IMR-90 (cell line): ENCODE measurements at regions not wholly inside any gene's neighbourhood (a gene's known extent, or its start where the extent isn't known, plus 50 kb on each side); places are given as distances from the start of the nearest gene placed in this dataset.

Experiments used
- CTCF ChIP-seq: conservative IDR thresholded peaks from 2 replicates; pipeline ENCODE4 v1.5.1; 2012; ENCODE audit warnings: mild to moderate bottlenecking, low read depth, low read length, improper control_type of control experiment
- MAFK ChIP-seq: IDR thresholded peaks from 2 replicates; pipeline ENCODE4 v1.6.1; 2012; ENCODE audit warnings: low read depth, low read length, improper control_type of control experiment
- MAZ ChIP-seq: IDR thresholded peaks from 2 replicates; pipeline ENCODE4 v1.6.1; 2012; ENCODE audit warnings: low read depth, mild to moderate bottlenecking, low read length, improper control_type of control experiment, moderate library complexity, borderline replicate concordance
- MXI1 ChIP-seq: IDR thresholded peaks from 2 replicates; pipeline ENCODE4 v1.6.1; 2012; ENCODE audit warnings: low read depth, mild to moderate bottlenecking, low read length, moderate library complexity, borderline replicate concordance
- POLR2A ChIP-seq: IDR thresholded peaks from 2 replicates; pipeline ENCODE4 v1.6.1; 2012; ENCODE audit warnings: mild to moderate bottlenecking, low read depth, low read length
- RAD21 ChIP-seq: IDR thresholded peaks from 2 replicates; pipeline ENCODE4 v1.6.1; 2012; ENCODE audit warnings: low read length, improper control_type of control experiment
- RFX5 ChIP-seq: IDR thresholded peaks from 2 replicates; pipeline ENCODE4 v1.8.0; 2012; ENCODE audit warnings: low read depth, mild to moderate bottlenecking, low read length, moderate library complexity
- SMC3 ChIP-seq: fragments of 150-350 bp; IDR thresholded peaks from 2 replicates; pipeline ENCODE4 v1.6.1; 2016; ENCODE audit warnings: low read depth, mild to moderate bottlenecking, antibody characterized with exemption, low read length, moderate library complexity
- TF ChIP-seq, protein P1 (sequence below): fragments of 150-350 bp; IDR thresholded peaks from 2 replicates; pipeline ENCODE4 v1.6.1; 2017; ENCODE audit warnings: mild to moderate bottlenecking, antibody characterized with exemption, low read length, low read depth

DNA sequence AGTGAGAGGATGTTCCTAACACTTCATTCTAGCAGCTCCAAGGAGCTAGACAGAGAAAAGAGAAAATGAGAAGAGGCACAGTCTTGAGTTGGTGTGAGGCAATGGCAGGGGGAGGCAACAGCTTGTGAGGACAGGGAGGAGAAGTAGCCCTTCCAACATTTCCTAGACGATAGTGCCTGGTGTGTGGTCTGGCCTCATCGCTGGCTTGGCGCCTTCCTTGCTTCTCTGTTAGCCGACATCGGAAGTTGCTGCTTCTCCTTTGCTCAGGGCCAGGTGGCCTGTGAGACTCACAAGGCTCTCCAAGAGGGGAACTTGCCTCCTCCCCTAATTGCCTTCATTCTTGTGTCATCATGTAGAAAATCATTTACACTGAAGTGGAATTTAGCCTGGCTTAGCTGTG lies 208.7 kb downstream of the MAP2K4 start:
- TF ChIP-seq CTCF = no peak
- TF ChIP-seq MAZ = no peak
- no peak for TF ChIP-seq RAD21
- TF ChIP-seq, protein P1, sequence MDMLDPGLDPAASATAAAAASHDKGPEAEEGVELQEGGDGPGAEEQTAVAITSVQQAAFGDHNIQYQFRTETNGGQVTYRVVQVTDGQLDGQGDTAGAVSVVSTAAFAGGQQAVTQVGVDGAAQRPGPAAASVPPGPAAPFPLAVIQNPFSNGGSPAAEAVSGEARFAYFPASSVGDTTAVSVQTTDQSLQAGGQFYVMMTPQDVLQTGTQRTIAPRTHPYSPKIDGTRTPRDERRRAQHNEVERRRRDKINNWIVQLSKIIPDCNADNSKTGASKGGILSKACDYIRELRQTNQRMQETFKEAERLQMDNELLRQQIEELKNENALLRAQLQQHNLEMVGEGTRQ = no peak
- no peak for TF ChIP-seq POLR2A
- no peak for TF ChIP-seq MAFK
- no peak for TF ChIP-seq MXI1
- no peak for TF ChIP-seq RFX5
- TF ChIP-seq SMC3 = no peak
